HCEC 1CT (cell line): ENCODE measurements at regions not wholly inside any gene's neighbourhood (a gene's known extent, or its start where the extent isn't known, plus 50 kb on each side); places are given as distances from the start of the nearest gene placed in this dataset.
A peak's percentile ranks its signal among the peaks of the same experiment; 100 is the strongest.

Source experiments
- DNase-seq: peaks from one replicate; pipeline ENCODE4 v3.0.0-alpha.2; 2017

DNA sequence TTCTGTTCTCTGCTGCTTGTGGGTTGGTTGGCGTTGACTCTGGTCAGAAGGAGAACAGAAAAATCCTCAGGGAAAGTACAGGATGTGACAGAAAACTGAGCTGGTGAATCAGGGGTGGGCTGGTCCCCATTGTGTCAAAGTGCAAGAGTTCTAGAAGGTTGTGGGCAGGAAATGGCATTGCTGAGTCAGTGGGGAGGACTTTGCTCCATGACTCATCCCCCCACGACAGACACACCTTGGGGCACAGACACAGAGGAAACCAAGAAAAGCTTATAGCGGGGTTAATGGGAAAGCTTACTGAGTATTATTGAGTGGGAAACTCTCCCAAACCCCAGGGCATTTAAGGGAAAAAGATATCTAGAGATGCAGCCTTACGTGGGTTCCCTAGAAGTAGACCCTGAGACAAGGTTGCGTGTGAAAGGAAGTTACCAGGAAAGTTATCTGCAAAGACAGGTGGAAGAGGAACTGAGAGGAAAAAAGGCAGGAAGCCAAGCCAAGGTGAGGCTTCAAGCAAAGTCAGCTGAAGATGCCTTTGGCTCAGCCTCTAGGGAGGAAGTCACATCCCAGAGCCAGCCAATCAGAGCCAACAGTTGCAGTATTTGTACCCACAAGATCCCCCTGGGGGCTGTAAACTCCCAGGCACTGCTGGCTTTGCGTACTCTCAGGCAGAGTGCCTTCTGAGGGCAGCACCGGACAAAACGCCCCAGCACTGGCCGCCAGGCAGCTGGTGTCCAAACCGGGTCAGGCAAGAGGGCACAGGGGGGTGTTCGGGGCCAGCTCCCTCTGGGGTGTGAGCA, 86.4 kb downstream of the FOXL1 start:
- DNase-seq = peak; percentile 100

DNA sequence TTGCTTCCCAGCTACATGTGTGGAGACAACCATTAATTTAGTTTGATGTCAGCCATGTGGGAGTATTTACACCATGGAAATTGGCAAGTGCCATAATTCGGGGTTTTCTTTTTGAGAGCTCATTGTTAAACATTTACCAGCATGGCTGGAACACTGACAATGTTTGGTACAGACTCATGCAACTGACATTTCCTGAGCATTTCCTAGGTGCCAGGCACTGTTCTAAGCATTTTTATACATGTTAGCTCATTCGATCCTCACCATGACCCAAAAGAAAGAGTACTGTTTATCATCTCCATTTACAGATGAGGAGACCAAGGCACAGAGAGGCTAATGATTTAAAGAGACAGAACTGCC, 86.9 kb downstream of the FOXL1 start:
- DNase-seq = no peak

DNA sequence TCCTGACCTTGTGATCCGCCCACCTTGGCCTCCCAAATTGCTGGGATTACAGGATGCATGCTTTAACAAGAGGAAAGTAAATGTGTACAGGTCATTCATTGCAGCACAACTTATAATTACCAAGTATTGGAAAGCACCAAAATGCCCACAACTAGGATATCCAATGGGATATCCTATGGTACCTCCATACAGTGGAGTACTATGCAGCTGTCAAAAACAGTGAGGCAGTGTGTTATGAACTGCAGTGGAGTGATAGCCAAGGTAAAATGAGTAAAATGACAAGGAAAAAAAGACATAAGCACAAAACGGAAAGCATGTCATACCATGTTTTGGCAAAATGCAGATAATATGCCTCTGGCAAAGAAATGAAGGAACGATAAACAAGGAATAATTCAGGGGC, 87.6 kb downstream of the FOXL1 start:
- no peak for DNase-seq

DNA sequence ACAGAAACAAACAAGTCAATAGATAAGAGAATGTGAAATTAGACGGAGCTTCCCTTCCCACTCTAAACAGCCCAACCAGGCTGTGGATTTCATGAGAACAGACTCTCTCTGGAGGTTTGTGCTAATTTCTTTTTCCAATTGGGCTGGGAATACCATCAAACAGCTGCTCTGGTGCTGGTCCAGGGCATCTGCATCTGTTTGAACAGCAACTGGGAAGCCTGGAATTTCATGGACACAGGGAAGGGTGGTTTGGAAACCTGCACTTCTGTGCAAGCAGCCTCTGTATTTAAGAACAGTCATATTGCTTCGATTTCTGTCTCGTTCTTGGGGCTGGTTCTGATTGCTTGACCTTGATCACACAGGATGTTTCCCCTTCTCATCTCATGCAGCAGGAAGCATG, 88.7 kb downstream of the FOXL1 start:
- DNase-seq = no peak

DNA sequence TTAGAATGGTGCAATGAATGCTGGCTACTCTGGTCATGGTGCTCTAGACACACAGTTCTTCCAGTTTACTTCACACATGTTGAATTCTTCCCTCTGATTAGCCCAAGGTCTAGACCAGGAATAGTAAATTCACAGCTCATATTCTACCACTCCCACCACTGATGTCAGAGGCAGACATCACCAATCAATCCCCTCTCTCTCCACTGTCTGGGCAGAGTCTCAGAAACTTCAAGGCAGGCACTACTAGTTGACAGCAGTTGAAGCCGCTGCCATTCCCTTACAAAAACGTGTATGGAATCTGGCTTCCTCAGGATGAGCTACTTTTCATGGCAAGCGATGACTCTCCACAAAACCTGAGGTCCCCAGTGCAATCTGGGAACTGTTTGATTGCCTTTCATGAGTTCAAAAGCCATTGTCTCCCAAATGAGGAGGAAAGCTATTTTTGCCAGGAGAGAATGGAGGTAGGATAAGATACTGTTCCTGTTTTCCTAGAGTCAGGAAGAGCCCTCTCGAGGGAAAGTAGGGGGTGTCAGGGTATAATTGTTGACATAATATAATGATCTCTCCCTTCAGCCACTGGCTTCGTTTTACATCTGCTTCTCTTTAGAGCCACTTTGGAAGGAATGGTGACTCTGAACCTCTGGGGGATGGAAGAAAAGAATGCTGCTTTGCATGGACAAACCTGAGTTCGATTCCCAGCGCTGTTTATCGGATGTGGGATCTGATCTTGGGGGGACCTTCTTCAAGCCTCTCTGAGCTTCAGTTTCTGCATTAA, 90.0 kb downstream of the FOXL1 start:
- peak; percentile 59 for DNase-seq

DNA sequence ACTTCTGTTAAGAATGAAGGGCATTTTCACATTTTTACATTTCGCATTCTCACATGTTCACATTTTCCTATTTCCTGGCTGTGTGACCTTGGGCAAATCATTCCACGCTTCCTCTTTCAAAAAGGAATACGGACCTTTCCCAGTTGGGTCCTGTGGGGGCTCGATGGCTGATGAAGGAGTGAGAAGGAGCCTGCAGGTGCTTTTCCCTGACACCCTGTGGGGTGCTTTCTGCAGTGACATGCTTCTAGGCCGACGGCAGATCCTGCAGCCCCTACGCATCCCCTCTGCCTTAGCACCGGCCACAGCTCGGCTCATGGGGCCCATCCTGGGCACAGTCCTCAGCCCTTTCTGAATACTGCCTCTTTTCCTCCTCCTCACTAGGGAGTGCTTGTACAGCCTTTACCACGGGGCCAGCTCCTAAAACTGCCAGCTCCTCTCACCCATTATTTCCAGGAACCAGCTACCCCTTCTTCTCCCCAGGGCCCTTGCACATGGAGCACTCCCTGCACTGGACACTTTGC, 91.0 kb downstream of the FOXL1 start:
- no peak for DNase-seq

DNA sequence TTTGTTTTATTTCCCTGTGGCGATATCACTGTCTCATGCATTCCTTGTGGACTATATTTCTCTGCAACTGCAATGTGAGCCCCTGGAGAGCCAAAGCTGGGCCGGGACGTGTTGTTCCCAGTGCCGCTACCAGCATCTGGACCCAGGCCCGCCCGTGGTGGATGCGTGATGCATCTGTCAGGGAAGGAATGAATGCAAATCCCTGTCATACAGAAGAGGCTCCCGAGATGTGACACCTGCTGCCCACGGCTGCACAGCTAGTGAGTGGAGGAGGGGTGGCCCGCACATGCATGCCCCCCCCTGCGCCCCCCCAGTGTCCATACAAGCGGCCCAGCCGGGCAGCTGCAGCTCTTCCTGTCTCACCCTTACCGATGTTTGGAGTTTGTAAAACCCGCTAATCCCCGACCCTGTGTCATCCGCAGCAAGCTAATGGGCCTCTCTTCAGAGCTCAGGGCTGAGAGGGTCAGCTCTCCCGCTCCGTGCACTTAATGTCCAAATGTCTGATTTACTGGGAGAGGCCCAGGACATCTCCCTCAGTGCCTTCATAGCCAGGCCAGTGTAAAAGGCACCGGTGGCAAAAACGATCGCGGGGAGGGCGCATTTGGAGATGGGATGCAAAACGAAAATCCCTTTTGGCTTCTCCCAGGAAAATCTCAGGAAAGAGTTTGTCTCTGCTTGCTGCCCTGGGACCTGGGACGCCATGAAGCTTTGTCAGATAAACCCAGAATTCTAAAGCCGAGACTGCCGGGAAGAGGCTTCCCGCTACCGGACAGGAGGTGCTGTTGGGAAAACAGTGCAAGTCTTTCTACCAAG, 91.8 kb downstream of the FOXL1 start:
- peak; percentile 56 for DNase-seq

DNA sequence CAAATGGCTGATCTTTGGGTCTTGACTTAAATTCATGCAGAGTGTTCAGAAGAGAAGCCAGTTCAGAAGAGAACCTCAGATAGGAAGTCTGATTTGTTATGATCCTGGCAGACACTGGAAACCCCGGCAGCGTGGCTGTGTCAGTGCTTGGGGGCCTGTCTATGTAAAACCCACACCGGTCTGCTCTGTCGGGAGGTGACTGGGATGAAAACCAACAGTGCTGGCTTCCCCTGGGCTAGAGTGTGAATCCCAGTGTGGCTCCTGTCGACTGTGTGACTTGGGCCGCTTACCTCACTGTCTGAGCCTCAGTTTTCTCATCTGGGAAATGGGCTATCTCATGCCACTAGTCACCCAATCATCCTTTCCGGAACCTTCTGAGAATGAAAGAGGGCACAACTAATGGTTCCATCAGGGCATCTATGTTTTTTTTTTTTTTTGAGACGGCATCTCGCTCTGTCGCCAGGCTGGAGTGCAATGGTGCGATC, 92.4 kb downstream of the FOXL1 start:
- no peak for DNase-seq

DNA sequence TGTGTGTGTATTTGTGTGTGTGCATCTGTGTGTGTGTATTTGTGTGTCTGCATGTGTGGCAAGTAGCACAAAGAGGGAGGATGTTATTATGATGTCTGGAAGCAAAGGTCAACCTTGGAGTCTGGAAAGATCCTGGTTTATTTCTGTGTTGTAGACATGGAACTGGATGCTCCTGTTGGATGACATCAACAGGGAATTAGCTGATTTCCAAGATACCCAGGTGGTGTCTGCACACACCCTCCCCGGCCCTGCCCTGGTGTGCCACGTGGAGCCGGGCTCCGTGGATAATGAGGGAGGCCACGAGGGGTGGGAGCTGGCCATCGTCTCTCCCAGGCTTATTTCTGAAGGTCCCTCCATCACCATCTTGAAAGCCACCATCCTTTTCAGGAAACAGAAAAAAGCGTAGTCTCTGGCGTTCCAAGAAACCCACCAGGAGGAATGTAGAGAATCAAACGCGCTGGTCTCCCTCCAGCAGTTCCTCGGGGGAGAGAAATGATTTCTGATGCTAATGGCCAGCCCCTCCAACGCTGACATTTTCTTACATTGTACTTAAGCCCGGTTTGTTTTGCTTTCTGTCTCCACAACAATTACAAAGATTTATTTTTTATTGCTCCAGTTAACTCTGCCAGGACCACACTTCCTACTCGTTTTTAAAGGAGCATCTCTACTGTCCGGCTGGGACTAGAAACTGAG, 93.3 kb downstream of the FOXL1 start:
- DNase-seq = no peak

DNA sequence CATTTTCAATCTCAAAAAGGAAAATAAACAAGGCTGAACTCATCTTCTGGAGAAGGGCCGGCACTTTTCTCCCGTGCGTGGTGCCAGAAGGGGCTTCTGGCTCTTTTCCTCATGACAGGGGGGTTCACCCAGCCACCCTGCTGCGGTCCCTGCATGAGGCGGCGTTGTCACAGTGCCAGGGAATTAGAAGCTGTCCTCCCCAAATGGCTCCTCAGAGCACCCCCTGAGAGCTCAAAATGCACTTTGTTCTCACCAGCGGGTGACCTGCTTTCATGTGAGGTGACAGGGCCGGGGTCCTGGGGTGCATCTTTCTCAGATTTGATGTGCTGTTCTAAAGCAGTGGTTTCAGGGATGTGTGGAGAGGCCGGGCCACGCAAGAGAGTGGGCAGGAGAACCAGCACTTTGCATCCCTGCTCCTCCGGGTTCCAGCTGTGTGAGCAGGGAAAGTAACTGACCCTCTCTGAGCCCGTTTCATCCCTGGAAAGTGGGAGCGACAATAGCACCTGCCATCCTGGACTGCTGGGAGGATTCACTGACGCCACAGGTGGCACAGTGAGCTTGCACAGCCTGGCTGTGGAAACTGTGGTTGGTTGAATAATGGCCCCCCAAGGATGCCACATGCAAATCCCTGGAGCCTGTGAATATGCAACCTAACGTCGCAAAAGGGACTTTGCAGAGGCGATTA, 94.0 kb downstream of the FOXL1 start:
- no peak for DNase-seq

DNA sequence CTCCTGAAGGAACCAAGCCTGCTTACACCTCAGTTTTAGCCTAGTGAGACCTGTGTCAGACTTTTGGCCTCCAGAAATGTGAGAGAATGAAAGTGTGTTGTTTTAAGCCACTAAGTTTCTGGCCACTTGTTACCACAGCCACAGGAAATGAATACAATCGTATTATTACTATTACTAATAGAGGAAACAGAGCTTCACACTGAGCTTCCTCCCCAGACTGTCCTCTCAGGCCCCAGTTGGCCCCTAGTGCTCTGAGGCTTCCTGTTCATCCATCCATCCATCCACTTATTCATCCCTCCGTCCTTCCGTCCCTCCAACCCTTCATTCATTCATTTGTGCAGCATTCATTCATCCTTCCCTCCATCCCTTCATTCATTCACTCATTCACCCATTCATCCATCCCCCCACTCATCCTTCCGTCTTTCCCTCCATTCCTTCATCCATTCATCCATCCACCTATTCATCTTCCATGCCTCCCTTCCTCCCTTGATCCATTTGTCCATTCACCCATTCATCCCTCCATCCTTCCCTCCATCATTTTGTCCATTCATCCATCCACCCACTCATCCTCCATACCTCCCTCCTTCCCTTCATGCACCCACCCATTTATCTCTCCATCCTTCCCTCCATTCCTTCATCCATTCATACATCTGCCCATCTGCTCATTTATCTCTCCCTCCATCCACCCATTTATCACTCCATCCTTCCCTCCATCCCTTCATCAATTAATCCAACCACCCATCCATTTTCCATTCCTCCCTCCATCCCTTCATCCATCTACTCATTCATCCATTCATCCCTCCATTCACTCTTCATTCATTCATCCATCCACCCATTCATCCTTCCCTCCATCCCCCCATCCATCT, 95.0 kb downstream of the FOXL1 start:
- DNase-seq = no peak

DNA sequence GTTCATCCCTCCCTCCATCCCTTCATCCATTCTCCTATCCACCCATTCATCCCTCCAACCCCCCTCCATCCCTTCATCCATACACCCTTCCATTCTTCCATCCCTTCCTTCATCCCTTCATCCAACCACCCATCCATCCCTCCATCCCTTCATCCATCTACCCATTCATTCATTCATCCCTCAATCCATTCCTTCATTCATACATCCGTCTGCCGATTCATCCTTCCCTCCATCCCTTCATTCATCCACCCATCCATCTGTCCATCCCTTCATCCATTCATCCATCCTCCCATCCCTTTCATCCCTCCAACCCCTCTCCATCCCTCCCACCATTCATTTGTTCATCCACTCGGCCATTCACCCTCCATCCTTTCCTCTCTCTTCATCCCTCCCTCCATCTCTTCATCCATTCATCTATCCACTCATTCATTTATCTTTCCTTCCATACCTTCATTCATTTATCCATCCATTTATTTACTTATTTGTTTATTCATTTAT, 95.7 kb downstream of the FOXL1 start:
- DNase-seq = no peak

DNA sequence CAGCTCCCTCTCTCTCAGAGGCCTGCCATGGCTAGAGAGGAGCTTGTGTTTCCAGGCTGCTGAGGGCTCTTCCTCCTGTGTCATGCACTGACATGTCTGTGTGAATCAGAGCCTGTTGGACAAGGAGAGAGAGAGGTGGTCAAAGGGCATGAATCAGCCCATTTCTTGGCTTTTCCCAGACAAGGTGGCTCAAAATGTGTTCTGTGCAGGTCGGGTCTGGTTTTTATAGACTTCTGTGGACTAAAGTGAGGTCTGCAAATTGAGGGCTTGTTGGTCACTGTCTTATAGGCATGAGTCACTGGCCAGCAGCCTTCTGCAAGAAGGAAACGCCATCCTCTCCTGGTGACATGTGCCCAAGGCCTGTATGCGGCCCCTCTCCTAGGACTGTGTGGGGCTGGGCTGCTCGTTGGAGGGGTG, 97.9 kb downstream of the FOXL1 start:
- peak; percentile 76 for DNase-seq

DNA sequence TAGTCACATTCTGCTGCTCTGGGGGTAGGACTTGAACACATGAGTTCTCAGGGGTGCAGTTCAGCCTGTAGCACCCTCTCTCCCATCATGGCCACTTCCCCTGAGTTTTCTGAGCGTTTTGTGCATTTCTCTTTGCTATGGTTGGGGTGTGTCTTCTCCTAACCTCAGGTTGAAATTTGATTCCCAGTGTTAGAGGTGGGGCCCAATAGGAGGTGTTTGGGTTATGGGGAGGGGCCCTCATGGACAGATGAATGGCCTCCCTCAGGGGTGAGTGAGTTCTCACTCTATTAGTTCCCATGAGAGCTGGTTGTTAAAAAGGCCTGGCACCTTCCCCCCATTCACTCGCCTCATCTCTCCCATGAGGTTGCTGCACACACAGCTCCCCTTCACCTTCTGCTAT, 101.1 kb downstream of the FOXL1 start:
- DNase-seq = no peak

DNA sequence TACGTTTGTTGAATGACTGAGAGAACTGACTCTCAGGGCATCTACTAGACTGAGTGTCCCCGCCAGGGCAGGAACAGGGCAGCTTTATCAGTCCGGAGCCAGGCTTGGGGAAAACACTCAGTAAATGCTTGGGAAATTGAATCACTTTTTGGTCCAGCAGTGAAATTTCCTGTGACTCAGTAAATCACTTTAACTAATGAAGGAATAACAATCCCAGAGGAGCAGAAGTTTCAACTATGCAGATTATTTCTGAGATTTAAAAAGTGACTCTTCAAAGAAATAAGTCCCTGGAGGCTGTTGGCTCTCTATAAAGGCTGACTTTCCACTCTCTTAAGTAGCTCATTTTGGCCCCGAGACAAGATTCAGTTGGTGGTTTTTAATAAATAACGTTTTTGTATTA, 101.8 kb downstream of the FOXL1 start:
- peak; percentile 73 for DNase-seq

DNA sequence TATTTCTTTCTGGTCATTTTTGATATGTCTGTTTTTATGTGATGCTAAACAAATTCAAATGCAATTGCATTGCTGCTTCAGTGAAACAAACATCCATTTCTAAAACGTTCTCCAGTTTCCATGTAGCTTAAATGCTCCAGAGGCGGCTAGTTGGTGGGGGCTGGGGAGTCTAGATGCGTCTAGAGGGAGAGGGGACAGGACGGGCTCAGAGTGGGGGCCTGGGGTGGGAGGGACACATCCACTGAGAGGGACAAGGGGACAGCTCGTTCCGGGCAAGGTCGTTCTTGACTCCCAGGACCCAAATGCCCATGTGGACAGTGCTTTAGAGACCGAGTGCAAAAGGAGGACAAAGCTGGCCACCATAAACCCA, 102.3 kb downstream of the FOXL1 start:
- no peak for DNase-seq

DNA sequence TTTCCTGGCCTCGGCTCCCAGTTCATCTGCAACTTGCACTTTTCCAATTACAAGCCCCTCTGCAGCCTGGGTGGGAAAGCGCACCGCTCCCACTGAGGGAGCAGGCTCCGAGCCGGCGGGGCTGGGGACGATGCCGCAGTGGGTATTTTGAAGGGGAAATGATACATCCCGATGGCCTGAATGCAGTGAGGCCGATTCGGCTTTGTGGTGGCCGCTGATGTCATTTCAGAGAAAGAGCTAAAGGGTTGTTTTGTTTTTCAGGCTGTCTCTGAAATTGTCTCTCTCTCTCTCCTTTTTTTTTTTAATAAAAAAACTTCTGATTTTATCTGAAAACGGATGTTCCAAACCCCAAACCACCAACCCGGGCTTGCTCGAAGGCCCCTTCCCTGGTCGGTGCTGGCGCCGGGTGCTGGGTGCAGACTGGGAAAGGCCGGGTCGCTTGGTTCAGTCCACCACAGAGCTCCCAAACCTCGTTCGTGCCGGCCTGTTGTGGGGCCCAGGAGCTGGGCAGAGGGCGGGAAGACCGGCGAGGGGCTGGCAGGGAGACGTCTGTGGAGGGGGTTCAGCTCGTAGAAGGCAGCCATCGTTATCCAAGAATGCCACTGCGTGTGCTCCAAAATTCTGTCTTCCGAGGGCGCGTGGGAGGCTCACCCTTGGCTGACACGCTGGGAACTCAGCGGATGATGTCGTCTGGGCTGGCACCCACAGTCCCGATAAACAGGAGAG, 102.8 kb downstream of the FOXL1 start:
- no peak for DNase-seq

DNA sequence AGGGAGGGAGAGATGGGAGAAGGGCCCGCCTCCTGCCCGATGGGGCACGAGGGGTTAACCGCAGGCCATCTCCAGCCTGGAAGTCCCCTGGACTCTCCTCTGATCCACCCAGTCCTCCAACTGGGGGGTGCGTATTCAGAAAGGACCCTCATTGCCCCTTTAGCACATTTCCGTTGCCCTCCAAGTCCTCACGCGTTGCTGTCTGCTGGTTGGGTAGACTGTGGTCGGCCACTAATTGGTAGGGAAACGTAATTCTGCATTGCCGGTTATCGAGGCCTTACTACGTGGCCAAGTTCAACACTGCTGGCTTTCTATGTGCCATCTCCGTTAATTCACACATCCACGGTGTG, 103.4 kb downstream of the FOXL1 start:
- DNase-seq = no peak

DNA sequence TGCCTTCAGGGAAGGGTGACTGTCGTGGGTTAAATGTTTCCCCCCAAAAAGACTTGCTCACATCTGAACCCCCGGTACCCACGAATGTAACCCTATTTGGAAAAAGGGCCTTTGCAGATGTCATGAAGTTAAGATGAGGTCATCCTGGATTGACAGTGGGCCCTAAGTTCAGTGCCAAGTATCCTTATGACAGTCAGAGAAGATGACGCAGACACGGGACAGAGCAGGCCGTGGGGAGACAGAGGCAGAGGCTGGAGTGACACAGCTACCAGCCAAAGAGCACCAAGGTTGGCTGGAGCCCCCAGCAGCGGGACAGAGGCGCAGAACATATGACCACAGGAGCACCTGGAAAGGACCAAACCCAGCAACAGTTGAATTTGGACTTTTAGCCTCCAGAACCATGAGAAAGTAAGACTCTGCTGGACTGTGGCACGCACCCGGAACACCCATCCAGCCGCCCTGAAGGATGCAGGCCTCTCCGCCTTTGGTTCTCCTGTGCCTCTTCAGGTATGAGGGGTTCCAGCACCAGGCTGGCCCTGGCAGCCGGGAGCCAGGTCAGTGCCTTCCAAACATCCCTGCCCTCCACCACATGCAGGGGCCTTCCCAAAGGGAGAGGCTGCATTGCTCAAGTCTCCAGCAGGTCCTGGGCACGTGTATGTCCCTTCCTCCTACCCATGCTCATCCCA, 104.0 kb downstream of the FOXL1 start:
- DNase-seq = no peak
